Ishikawa (cell line): ENCODE measurements at regions not wholly inside any gene's neighbourhood (a gene's known extent, or its start where the extent isn't known, plus 50 kb on each side); places are given as distances from the start of the nearest gene placed in this dataset.

Experiments
- CEBPB ChIP-seq: IDR thresholded peaks from 2 replicates; pipeline ENCODE4 v1.6.1; 2012
- CREB1 ChIP-seq: IDR thresholded peaks from 2 replicates; pipeline ENCODE4 v1.6.1; 2012; ENCODE audit warnings: low read depth
- YY1 ChIP-seq: IDR thresholded peaks from 2 replicates; pipeline ENCODE4 v1.6.1; 2012; ENCODE audit warnings: low read depth
- TF ChIP-seq, protein P1 (sequence below): IDR thresholded peaks from 2 replicates; pipeline ENCODE4 v1.6.1; 2012

DNA sequence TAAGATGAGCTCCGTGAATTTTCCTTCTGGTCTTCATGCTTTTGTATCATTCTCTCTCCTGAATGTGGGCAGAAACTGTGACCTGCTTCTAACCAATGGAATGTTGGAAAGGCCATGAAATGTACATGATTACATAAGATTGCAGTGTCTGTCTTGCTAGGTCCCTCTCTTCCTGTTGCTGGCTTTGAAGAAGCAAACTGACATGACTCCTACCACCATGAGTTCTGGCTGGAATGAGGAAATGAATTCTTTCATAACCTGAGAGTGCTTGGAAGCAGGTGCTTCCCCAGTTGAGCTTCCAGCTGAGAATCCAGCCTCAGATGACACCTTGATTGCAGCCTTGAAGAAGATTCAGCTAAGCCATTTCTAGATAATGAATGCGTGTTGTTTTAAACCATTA, 275.0 kb upstream of the MIR17HG start:
- TF ChIP-seq CREB1 (no peak), CEBPB (no peak), YY1 (no peak)
- TF ChIP-seq, protein P1, sequence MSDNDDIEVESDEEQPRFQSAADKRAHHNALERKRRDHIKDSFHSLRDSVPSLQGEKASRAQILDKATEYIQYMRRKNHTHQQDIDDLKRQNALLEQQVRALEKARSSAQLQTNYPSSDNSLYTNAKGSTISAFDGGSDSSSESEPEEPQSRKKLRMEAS, result no peak
